Prostate gland (tissue), 2 donors: ENCODE measurements at regions not wholly inside any gene's neighbourhood (a gene's known extent, or its start where the extent isn't known, plus 50 kb on each side); places are given as distances from the start of the nearest gene placed in this dataset.

Experiments used
- DNase-seq: peaks from one replicate; pipeline ENCODE4 v3.0.0-alpha.2; 2019; ENCODE audit warnings: low spot score
- H3K27ac ChIP-seq, 2 donors: fragments of 200-600 bp; sonication (generic); 2 replicates each; pipeline ENCODE4 v1.5.1; 2017 to 2019
- H3K27me3 ChIP-seq: fragments of 200-600 bp; sonication (generic); replicated peaks from 2 replicates; pipeline ENCODE4 v1.5.1; 2019; ENCODE audit not compliant: insufficient read depth
- H3K36me3 ChIP-seq, 2 donors: fragments of 200-600 bp; sonication (generic); 1 replicate in 1 of 2; 2 replicates in 1 of 2; pipeline versions ENCODE4 v1.5.1 to v1.8.1; 2017 to 2019
- H3K4me1 ChIP-seq: fragments of 200-600 bp; sonication (generic); replicated peaks from 2 replicates; pipeline ENCODE4 v1.5.1; 2019
- H3K4me3 ChIP-seq, 2 donors: fragments of 200-600 bp; sonication (generic); 2 replicates each; pipeline ENCODE4 v1.5.1; 2017 to 2019
- H3K9me3 ChIP-seq: fragments of 200-600 bp; sonication (generic); 2 replicates; pipeline ENCODE4 v1.5.1; 2017
- POLR2A ChIP-seq: fragments of 450-650 bp; IDR thresholded peaks from one replicate; pipeline ENCODE4 v1.6.1; 2016; ENCODE audit warnings: antibody characterized with exemption, mild to moderate bottlenecking
- POLR2AphosphoS5 ChIP-seq: sonication (generic); formaldehyde crosslinking; IDR thresholded peaks from one replicate; pipeline ENCODE4 v1.6.1; 2017; ENCODE audit warnings: antibody characterized with exemption
- WGBS: methylation state at CpG from one replicate; pipeline ENCODE4 v1.1.5; 2018; 5-methylcytosine and 5-hydroxymethylcytosine counted together
- intact Hi-C: fragments of 100-400 bp; cut with DNase I; formaldehyde crosslinking; loops from one replicate; pipeline ENCODE4 v1.14.2; 2022
- TF ChIP-seq, protein P1 (sequence below), 4 experiments: fragments of 200-600 bp in 2 of 4; fragments of 450-650 bp in 2 of 4; sonication (generic) in 2 of 4; IDR thresholded peaks; 1 replicate in 3 of 4; 2 replicates in 1 of 4; pipeline ENCODE4 v1.5.1; 2016 to 2019; ENCODE audit warnings: antibody characterized with exemption in 4 of 4, mild to moderate bottlenecking in 2 of 4, moderate library complexity in 2 of 4

DNA sequence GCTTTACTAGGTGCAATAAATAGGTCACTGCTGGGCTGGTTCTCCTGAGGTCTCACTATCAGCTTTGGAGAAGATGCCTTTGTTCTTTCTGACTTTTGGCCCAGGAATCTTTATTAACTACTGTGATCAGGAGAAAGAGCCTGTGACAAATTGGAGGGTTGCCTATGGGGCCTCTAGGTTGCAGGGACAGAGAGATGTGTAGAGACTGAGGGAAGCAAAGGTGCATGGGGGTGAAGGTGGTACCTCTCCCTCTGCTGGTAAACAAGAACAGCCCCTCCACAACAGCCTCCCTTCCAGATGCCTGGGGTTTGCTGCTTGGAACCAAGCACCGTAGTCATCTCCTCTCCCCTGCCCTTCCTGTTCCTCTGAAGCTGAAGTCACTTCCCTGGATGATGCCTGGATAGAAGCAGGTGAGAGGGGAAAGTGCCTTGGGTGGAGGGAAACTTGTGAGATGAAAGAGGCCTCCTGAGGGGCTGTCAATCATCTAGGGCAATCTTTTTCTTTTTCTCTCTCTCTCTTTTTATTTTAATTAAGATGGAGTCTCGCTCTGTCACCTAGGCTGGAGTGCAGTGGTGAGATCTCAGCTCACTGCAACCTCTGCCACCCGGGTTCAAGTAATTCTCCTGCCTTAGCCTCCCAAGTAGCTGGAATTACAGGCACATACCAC, 57.4 kb upstream of the DUSP22 start:
- WGBS: 87% methylated on average over 3 of the region's 3 CpGs
- intact Hi-C loops: no loop called here
- TF ChIP-seq, protein P1, sequence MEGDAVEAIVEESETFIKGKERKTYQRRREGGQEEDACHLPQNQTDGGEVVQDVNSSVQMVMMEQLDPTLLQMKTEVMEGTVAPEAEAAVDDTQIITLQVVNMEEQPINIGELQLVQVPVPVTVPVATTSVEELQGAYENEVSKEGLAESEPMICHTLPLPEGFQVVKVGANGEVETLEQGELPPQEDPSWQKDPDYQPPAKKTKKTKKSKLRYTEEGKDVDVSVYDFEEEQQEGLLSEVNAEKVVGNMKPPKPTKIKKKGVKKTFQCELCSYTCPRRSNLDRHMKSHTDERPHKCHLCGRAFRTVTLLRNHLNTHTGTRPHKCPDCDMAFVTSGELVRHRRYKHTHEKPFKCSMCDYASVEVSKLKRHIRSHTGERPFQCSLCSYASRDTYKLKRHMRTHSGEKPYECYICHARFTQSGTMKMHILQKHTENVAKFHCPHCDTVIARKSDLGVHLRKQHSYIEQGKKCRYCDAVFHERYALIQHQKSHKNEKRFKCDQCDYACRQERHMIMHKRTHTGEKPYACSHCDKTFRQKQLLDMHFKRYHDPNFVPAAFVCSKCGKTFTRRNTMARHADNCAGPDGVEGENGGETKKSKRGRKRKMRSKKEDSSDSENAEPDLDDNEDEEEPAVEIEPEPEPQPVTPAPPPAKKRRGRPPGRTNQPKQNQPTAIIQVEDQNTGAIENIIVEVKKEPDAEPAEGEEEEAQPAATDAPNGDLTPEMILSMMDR (IDR thresholded peaks at IDR 0.05): no peak
- TF ChIP-seq POLR2AphosphoS5 (no peak), POLR2A (no peak)
- no peak overlapping the region for H3K4me3 ChIP-seq
- no peaks in the 10 kb centered on the region for H3K4me1 ChIP-seq
- no peaks in the 10 kb centered on the region for H3K27me3 ChIP-seq
- no peaks in the 10 kb centered on the region for H3K9me3 ChIP-seq
- H3K36me3 ChIP-seq: no peaks in the 10 kb centered on the region
- H3K27ac ChIP-seq: no peak overlapping the region
- DNase-seq: no peak

DNA sequence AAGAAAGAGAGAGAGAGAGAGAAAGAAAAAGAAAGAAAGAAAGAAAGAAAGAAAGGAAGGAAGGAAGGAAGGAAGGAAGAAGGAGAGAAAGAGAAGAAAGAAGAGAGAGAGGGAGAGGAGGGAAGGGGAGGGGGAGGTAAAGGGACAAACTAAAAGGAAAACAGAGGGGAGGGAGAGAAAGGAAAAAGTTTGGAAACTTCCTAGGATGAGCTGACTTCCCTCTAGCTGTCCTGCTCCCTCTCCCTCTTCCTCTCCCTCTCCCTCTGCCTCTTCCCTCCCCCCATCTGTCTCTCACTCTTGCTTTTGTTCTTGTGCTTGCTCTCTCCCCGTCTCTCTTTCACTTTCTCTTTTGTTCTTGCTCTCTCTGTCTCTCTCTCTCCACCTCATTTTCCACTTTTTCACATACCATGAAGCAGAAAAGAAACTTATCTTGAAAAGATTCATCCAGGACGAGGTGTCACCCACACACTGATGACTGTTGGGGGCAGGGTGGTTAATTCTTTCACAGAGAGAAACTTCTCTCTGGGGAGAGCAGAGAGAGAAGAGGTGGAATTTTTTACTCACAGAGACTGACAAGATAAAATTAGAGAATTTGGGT, 56.4 kb upstream of the DUSP22 start:
- H3K27ac ChIP-seq: peak overlapping the region; percentile 33 to 44
- intact Hi-C loops: no loop called here

DNA sequence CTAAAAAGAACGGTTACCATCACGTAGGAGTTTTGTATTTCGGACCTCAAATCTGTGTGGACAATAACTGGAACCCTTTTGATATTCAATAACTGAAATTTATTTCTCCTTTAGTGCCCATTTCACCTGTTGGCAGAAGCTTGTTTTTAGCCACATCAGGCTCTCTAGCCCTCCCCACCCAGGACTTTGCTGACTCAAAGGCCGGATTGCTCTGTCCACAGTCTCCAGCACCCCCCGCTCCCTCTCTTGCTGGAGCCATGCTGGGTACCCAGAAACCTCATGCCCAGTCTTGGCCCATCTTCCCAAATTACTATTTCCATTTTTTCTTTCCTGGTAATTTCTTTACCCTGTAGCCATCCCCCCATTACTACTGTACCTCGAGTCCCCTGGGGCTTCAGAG, 55.8 kb upstream of the DUSP22 start:
- Histone ChIP-seq H3K36me3 (no peaks in the 10 kb centered on the region), H3K4me3 (no peak overlapping the region), H3K4me1 (no peaks in the 10 kb centered on the region), H3K27ac (peak overlapping the region; percentile 33 to 44), H3K9me3 (no peaks in the 10 kb centered on the region), H3K27me3 (no peaks in the 10 kb centered on the region)
- intact Hi-C loops: no loop called here
- TF ChIP-seq POLR2A (no peak), POLR2AphosphoS5 (no peak)
- TF ChIP-seq, protein P1 (IDR thresholded peaks at IDR 0.05): no peak
- 85% methylated on average over 6 of the region's 6 CpGs for WGBS
- DNase-seq: no peak

More for the DNA sequence above, 56.4 kb upstream of the DUSP22 start:
- H3K27me3 ChIP-seq: no peaks in the 10 kb centered on the region
- no peak for TF ChIP-seq POLR2A
- TF ChIP-seq, protein P1 (IDR thresholded peaks at IDR 0.05): no peak
- peak; percentile 36 for TF ChIP-seq POLR2AphosphoS5
- no peaks in the 10 kb centered on the region for H3K36me3 ChIP-seq
- 6% methylated on average over 2 of the region's 2 CpGs for WGBS
- no peaks in the 10 kb centered on the region for H3K4me1 ChIP-seq
- no peaks in the 10 kb centered on the region for H3K9me3 ChIP-seq
- no peak for DNase-seq
- peak overlapping the region in 1 of 2 donors; percentile 6 for H3K4me3 ChIP-seq

DNA sequence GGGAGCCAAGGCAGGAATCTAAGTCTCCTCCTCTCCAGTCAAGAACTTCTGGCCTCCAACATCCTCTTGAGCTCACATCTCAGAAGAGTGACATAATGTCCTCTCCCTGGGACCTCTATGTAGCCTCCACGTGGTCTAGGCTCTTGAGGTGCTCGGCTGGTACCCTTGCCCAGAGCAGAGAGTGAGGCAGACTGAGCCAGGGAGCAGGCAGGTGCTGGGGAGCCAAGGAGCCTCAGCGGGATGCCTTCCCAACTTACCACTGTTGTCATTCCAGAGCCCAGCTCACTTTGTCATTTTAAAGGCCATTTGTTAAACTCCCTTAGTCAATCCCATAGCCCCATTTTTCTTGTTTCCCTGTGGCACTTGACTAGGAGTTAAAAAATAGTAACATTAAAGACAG, 52.1 kb upstream of the DUSP22 start:
- H3K9me3 ChIP-seq: no peaks in the 10 kb centered on the region
- TF ChIP-seq POLR2AphosphoS5 (no peak), POLR2A (no peak)
- TF ChIP-seq, protein P1 (IDR thresholded peaks at IDR 0.05): no peak
- no peaks in the 10 kb centered on the region for H3K36me3 ChIP-seq
- no peak for DNase-seq
- no peak overlapping the region for H3K4me3 ChIP-seq
- H3K4me1 ChIP-seq: no peaks in the 10 kb centered on the region
- H3K27ac ChIP-seq: no peak overlapping the region
- H3K27me3 ChIP-seq: no peaks in the 10 kb centered on the region
- intact Hi-C loops: no loop called here
- WGBS: 61% methylated on average over 3 of the region's 3 CpGs

DNA sequence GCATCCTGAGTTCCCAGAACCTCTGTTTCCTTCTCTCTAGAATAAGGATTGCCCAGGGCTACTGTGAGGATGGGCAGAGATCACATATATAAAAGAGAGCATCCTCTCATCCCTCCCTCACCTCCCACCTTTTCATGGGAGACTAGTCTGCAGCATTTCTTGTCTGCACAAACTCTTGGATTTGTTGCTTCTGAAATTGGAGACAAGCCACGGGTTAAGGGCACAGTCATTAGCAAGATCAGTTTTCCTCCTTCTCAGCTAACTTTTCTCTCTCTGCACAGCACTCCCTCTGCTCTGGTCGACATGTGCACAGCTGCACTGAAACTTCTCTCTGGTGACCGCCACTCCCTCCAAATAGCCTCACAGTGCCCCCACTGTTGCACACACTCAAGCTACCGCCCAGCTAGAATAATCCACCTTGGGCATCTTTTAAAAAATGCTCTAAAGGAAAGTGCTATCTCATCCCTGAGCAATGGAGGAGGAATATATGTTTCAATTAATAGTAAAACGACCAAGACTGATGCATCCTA, 50.9 kb upstream of the DUSP22 start:
- H3K4me1 ChIP-seq: no peaks in the 10 kb centered on the region
- DNase-seq: no peak
- no peak overlapping the region for H3K27ac ChIP-seq
- WGBS: 57% methylated on average over 5 of the region's 5 CpGs
- no peaks in the 10 kb centered on the region for H3K36me3 ChIP-seq
- no peak overlapping the region for H3K4me3 ChIP-seq
- H3K27me3 ChIP-seq: no peaks in the 10 kb centered on the region
- intact Hi-C loops: no loop called here
- no peak for TF ChIP-seq POLR2AphosphoS5
- TF ChIP-seq, protein P1 (IDR thresholded peaks at IDR 0.05): no peak
- no peak for TF ChIP-seq POLR2A
- no peaks in the 10 kb centered on the region for H3K9me3 ChIP-seq
